HCT116 (cell line): ENCODE measurements at regions not wholly inside any gene's neighbourhood (a gene's known extent, or its start where the extent isn't known, plus 50 kb on each side); places are given as distances from the start of the nearest gene placed in this dataset.

Source experiments
- CEBPB ChIP-seq: IDR thresholded peaks from 2 replicates; pipeline ENCODE4 v1.6.1; 2012; ENCODE audit warnings: low read depth
- JUND ChIP-seq: IDR thresholded peaks from 2 replicates; pipeline ENCODE4 v1.6.1; 2012
- POLR2A ChIP-seq: IDR thresholded peaks from 2 replicates; pipeline ENCODE4 v1.7.0; 2011; ENCODE audit warnings: borderline replicate concordance; ENCODE audit not compliant: insufficient read depth, insufficient read length; ENCODE audit errors: extremely low read depth
- YY1 ChIP-seq: IDR thresholded peaks from 2 replicates; pipeline ENCODE4 v1.6.1; 2011; ENCODE audit warnings: low read length, low read depth, moderate library complexity, mild to moderate bottlenecking; ENCODE audit not compliant: insufficient replicate concordance; ENCODE audit errors: extremely low read depth
- TF ChIP-seq, protein P1 (sequence below), 3 experiments: fragments of 200-600 bp in 1 of 3; sonication (generic) in 1 of 3; IDR thresholded peaks in 2 of 3; conservative IDR thresholded peaks in 1 of 3; 2 replicates each; pipeline ENCODE4 v1.5.1; 2012 to 2017; ENCODE audit warnings: low read depth in 2 of 3, low read length in 2 of 3, antibody characterized with exemption in 1 of 3, borderline replicate concordance in 1 of 3, control low read depth in 1 of 3, mild to moderate bottlenecking in 1 of 3, mixed read lengths in 1 of 3, mixed run types in 1 of 3, moderate library complexity in 1 of 3; ENCODE audit not compliant: insufficient read depth in 1 of 3
- TF ChIP-seq, protein P2 (sequence below): IDR thresholded peaks from 2 replicates; pipeline ENCODE4 v1.6.1; 2011; ENCODE audit warnings: mild to moderate bottlenecking, low read length, moderate library complexity; ENCODE audit not compliant: insufficient replicate concordance; ENCODE audit errors: extremely low read depth

- TF ChIP-seq POLR2A (no peak), CEBPB (no peak), YY1 (no peak), JUND (no peak)
- TF ChIP-seq, protein P1, sequence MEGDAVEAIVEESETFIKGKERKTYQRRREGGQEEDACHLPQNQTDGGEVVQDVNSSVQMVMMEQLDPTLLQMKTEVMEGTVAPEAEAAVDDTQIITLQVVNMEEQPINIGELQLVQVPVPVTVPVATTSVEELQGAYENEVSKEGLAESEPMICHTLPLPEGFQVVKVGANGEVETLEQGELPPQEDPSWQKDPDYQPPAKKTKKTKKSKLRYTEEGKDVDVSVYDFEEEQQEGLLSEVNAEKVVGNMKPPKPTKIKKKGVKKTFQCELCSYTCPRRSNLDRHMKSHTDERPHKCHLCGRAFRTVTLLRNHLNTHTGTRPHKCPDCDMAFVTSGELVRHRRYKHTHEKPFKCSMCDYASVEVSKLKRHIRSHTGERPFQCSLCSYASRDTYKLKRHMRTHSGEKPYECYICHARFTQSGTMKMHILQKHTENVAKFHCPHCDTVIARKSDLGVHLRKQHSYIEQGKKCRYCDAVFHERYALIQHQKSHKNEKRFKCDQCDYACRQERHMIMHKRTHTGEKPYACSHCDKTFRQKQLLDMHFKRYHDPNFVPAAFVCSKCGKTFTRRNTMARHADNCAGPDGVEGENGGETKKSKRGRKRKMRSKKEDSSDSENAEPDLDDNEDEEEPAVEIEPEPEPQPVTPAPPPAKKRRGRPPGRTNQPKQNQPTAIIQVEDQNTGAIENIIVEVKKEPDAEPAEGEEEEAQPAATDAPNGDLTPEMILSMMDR (IDR thresholded peaks at IDR 0.05 in 2 of 3, conservative IDR thresholded peaks at IDR 0.05 in 1 of 3; ENCODE audit: borderline replicate concordance in 1 of 3, insufficient read depth in 1 of 3, low read depth in 2 of 3, low read length in 2 of 3): no peak
- TF ChIP-seq, protein P2, sequence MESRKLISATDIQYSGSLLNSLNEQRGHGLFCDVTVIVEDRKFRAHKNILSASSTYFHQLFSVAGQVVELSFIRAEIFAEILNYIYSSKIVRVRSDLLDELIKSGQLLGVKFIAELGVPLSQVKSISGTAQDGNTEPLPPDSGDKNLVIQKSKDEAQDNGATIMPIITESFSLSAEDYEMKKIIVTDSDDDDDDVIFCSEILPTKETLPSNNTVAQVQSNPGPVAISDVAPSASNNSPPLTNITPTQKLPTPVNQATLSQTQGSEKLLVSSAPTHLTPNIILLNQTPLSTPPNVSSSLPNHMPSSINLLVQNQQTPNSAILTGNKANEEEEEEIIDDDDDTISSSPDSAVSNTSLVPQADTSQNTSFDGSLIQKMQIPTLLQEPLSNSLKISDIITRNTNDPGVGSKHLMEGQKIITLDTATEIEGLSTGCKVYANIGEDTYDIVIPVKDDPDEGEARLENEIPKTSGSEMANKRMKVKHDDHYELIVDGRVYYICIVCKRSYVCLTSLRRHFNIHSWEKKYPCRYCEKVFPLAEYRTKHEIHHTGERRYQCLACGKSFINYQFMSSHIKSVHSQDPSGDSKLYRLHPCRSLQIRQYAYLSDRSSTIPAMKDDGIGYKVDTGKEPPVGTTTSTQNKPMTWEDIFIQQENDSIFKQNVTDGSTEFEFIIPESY: no peak
Measured at GRCh38 chr4:89617317-89617716, 219.6 kb downstream of the SNCA start.
